ENCODE measurements at regions not wholly inside any gene's neighbourhood (a gene's known extent, or its start where the extent isn't known, plus 50 kb on each side); places are given as distances from the start of the nearest gene placed in this dataset.

DNA sequence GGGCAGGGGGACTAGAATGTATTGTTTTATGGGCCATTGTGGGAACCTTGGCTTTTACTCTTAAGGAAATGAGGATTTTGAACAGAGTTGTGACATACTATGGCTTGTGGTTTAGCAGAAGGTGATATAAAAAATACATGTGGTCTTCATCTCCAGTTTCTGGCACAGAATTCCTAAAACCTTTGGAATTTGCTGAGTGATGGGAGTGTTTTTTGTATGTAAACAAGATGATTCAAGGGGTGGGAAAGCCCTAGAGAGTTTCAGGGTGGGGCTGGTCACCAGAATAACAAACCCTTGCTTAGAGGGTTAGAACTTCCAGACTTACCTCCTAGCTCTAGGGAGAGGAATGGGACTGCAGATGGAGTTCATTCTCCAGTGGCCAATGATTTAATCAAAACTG is 316.1 kb downstream of the PHKB start (continued):
- TF ChIP-seq, protein P1, sequence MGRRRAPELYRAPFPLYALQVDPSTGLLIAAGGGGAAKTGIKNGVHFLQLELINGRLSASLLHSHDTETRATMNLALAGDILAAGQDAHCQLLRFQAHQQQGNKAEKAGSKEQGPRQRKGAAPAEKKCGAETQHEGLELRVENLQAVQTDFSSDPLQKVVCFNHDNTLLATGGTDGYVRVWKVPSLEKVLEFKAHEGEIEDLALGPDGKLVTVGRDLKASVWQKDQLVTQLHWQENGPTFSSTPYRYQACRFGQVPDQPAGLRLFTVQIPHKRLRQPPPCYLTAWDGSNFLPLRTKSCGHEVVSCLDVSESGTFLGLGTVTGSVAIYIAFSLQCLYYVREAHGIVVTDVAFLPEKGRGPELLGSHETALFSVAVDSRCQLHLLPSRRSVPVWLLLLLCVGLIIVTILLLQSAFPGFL (CRISPR knock-in tag; IDR thresholded peaks at IDR 0.05), result no peak
- TF ChIP-seq, protein P2, sequence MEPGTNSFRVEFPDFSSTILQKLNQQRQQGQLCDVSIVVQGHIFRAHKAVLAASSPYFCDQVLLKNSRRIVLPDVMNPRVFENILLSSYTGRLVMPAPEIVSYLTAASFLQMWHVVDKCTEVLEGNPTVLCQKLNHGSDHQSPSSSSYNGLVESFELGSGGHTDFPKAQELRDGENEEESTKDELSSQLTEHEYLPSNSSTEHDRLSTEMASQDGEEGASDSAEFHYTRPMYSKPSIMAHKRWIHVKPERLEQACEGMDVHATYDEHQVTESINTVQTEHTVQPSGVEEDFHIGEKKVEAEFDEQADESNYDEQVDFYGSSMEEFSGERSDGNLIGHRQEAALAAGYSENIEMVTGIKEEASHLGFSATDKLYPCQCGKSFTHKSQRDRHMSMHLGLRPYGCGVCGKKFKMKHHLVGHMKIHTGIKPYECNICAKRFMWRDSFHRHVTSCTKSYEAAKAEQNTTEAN (CRISPR knock-in tag; conservative IDR thresholded peaks at IDR 0.05), result no peak
- TF ChIP-seq RBM22 (optimal IDR thresholded peaks at IDR 0.05; ENCODE audit: low read length) (no peak), NPAS2 (CRISPR knock-in tag; IDR thresholded peaks at IDR 0.05; ENCODE audit: borderline replicate concordance) (no peak), ATAD3A (CRISPR knock-in tag; IDR thresholded peaks at IDR 0.05) (no peak), EEA1 (CRISPR knock-in tag; IDR thresholded peaks at IDR 0.05; ENCODE audit: borderline replicate concordance) (no peak), ZNF670 (CRISPR knock-in tag; IDR thresholded peaks at IDR 0.05; ENCODE audit: borderline replicate concordance) (no peak)
- TF ChIP-seq, protein P3, sequence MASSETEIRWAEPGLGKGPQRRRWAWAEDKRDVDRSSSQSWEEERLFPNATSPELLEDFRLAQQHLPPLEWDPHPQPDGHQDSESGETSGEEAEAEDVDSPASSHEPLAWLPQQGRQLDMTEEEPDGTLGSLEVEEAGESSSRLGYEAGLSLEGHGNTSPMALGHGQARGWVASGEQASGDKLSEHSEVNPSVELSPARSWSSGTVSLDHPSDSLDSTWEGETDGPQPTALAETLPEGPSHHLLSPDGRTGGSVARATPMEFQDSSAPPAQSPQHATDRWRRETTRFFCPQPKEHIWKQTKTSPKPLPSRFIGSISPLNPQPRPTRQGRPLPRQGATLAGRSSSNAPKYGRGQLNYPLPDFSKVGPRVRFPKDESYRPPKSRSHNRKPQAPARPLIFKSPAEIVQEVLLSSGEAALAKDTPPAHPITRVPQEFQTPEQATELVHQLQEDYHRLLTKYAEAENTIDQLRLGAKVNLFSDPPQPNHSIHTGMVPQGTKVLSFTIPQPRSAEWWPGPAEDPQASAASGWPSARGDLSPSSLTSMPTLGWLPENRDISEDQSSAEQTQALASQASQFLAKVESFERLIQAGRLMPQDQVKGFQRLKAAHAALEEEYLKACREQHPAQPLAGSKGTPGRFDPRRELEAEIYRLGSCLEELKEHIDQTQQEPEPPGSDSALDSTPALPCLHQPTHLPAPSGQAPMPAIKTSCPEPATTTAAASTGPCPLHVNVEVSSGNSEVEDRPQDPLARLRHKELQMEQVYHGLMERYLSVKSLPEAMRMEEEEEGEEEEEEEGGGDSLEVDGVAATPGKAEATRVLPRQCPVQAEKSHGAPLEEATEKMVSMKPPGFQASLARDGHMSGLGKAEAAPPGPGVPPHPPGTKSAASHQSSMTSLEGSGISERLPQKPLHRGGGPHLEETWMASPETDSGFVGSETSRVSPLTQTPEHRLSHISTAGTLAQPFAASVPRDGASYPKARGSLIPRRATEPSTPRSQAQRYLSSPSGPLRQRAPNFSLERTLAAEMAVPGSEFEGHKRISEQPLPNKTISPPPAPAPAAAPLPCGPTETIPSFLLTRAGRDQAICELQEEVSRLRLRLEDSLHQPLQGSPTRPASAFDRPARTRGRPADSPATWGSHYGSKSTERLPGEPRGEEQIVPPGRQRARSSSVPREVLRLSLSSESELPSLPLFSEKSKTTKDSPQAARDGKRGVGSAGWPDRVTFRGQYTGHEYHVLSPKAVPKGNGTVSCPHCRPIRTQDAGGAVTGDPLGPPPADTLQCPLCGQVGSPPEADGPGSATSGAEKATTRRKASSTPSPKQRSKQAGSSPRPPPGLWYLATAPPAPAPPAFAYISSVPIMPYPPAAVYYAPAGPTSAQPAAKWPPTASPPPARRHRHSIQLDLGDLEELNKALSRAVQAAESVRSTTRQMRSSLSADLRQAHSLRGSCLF (CRISPR knock-in tag; IDR thresholded peaks at IDR 0.05; ENCODE audit: borderline replicate concordance), result no peak
- TF ChIP-seq, protein P4, sequence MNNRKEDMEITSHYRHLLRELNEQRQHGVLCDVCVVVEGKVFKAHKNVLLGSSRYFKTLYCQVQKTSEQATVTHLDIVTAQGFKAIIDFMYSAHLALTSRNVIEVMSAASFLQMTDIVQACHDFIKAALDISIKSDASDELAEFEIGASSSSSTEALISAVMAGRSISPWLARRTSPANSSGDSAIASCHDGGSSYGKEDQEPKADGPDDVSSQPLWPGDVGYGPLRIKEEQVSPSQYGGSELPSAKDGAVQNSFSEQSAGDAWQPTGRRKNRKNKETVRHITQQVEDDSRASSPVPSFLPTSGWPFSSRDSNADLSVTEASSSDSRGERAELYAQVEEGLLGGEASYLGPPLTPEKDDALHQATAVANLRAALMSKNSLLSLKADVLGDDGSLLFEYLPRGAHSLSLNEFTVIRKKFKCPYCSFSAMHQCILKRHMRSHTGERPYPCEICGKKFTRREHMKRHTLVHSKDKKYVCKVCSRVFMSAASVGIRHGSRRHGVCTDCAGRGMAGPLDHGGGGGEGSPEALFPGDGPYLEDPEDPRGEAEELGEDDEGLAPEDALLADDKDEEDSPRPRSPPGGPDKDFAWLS (CRISPR knock-in tag; IDR thresholded peaks at IDR 0.05; ENCODE audit: borderline replicate concordance), result no peak
